Mammary epithelial cell (primary cell): ENCODE measurements at regions not wholly inside any gene's neighbourhood (a gene's known extent, or its start where the extent isn't known, plus 50 kb on each side); places are given as distances from the start of the nearest gene placed in this dataset.

Experiments used
- CTCF ChIP-seq, 2 donors: IDR thresholded peaks in 1 of 2; conservative IDR thresholded peaks in 1 of 2; 2 replicates each; pipeline ENCODE4 v1.5.1; 2011 to 2012; ENCODE audit warnings: inconsistent platforms in 2 of 2, low read length in 2 of 2, mild to moderate bottlenecking in 2 of 2, control low read depth in 1 of 2, low read depth in 1 of 2; ENCODE audit not compliant: insufficient read depth in 1 of 2; ENCODE audit errors: extremely low read depth in 1 of 2
- EZH2 ChIP-seq: IDR thresholded peaks from 2 replicates; pipeline ENCODE4 v1.6.1; 2012; ENCODE audit warnings: low read length, inconsistent platforms, borderline replicate concordance

GRCh38 chr11:70707821-70708220 is 309.5 kb downstream of the CTTN start:
- no peak for TF ChIP-seq CTCF (conservative IDR thresholded peaks at IDR 0.05 in 1 of 2, IDR thresholded peaks at IDR 0.05 in 1 of 2; ENCODE audit: extremely low read depth in 1 of 2, insufficient read depth in 1 of 2, low read depth in 1 of 2, low read length in 2 of 2)
- no peak for TF ChIP-seq EZH2
